CD4-positive, alpha-beta T cell treated with Interleukin-4 for 4 hours (primary cell): ENCODE measurements at regions not wholly inside any gene's neighbourhood (a gene's known extent, or its start where the extent isn't known, plus 50 kb on each side); places are given as distances from the start of the nearest gene placed in this dataset.

Experiments
- DNase-seq: peaks from one replicate; pipeline ENCODE4 v3.0.0-alpha.2; 2020

- DNase-seq: no peak
Measured at GRCh38 chr6:9657994-9658393, 756.9 kb downstream of the TFAP2A start.

GRCh38 chr6:9647599-9647998 lies 767.3 kb downstream of the TFAP2A start:
- DNase-seq: no peak

- no peak for DNase-seq
Measured at GRCh38 chr6:9647071-9647445, 767.8 kb downstream of the TFAP2A start.

- no peak for DNase-seq
Measured at GRCh38 chr6:9646342-9647070, 768.4 kb downstream of the TFAP2A start.

- DNase-seq: no peak
Measured at GRCh38 chr6:9638861-9639260, 776.0 kb downstream of the TFAP2A start.

GRCh38 chr6:9634776-9635175 lies 780.1 kb downstream of the TFAP2A start:
- DNase-seq: no peak

GRCh38 chr6:9632026-9632425 lies 782.8 kb downstream of the TFAP2A start:
- no peak for DNase-seq

- no peak for DNase-seq
Measured at GRCh38 chr6:9628819-9629218, 786.1 kb downstream of the TFAP2A start.

GRCh38 chr6:9627916-9628315 lies 787.0 kb downstream of the TFAP2A start:
- no peak for DNase-seq

- DNase-seq: no peak
Measured at GRCh38 chr6:9623985-9624384, 790.9 kb downstream of the TFAP2A start.

GRCh38 chr6:9623228-9623832 lies 791.5 kb downstream of the TFAP2A start:
- DNase-seq: no peak

- DNase-seq: no peak
Measured at GRCh38 chr6:9621276-9621675, 793.6 kb downstream of the TFAP2A start.

- DNase-seq: no peak
Measured at GRCh38 chr6:9620687-9621086, 794.2 kb downstream of the TFAP2A start.

- DNase-seq: no peak
Measured at GRCh38 chr6:9620263-9620662, 794.6 kb downstream of the TFAP2A start.

GRCh38 chr6:9614778-9615177 lies 800.1 kb downstream of the TFAP2A start:
- DNase-seq: no peak

GRCh38 chr6:9612489-9612888 lies 802.4 kb downstream of the TFAP2A start:
- DNase-seq: no peak

- DNase-seq: no peak
Measured at GRCh38 chr6:9610620-9611415, 804.1 kb downstream of the TFAP2A start.

- no peak for DNase-seq
Measured at GRCh38 chr6:9606435-9607134, 808.3 kb downstream of the TFAP2A start.

GRCh38 chr6:9594746-9595145 lies 820.1 kb downstream of the TFAP2A start:
- DNase-seq: no peak

GRCh38 chr6:9593554-9593953 lies 821.3 kb downstream of the TFAP2A start:
- DNase-seq: no peak

GRCh38 chr6:9583753-9584352 lies 831.0 kb downstream of the TFAP2A start:
- no peak for DNase-seq

- no peak for DNase-seq
Measured at GRCh38 chr6:9581155-9581554, 833.7 kb downstream of the TFAP2A start.

GRCh38 chr6:9576521-9576920 lies 838.4 kb downstream of the TFAP2A start:
- no peak for DNase-seq
